HG02885 (cell line): ENCODE measurements at regions not wholly inside any gene's neighbourhood (a gene's known extent, or its start where the extent isn't known, plus 50 kb on each side); places are given as distances from the start of the nearest gene placed in this dataset.

Experiments used
- ATAC-seq: cut with Tn5 transposase; IDR thresholded peaks from one replicate; pipeline ENCODE4 v1.9.1; 2021; ENCODE audit warnings: mild to moderate bottlenecking; ENCODE audit not compliant: unreplicated experiment, poor library complexity

- no peak for ATAC-seq
Measured at GRCh38 chr6:23087471-23087870, 518.1 kb downstream of the HDGFL1 start.

GRCh38 chr6:23088761-23089160 is 519.4 kb downstream of the HDGFL1 start:
- ATAC-seq: no peak

- ATAC-seq: no peak
Measured at GRCh38 chr6:23089981-23090380, 520.6 kb downstream of the HDGFL1 start.

- ATAC-seq: no peak
Measured at GRCh38 chr6:23091795-23092194, 522.4 kb downstream of the HDGFL1 start.

GRCh38 chr6:23096876-23097275 is 527.5 kb downstream of the HDGFL1 start:
- no peak for ATAC-seq

GRCh38 chr6:23097566-23097965 is 528.2 kb downstream of the HDGFL1 start:
- no peak for ATAC-seq

- no peak for ATAC-seq
Measured at GRCh38 chr6:23106951-23107350, 537.6 kb downstream of the HDGFL1 start.

- ATAC-seq: no peak
Measured at GRCh38 chr6:23111984-23112383, 542.6 kb downstream of the HDGFL1 start.

GRCh38 chr6:23114812-23115504 is 545.6 kb downstream of the HDGFL1 start:
- no peak for ATAC-seq

GRCh38 chr6:23137611-23138010 is 568.2 kb downstream of the HDGFL1 start:
- ATAC-seq: no peak

GRCh38 chr6:23140871-23141270 is 571.5 kb downstream of the HDGFL1 start:
- no peak for ATAC-seq

- no peak for ATAC-seq
Measured at GRCh38 chr6:23145781-23146180, 576.4 kb downstream of the HDGFL1 start.

- ATAC-seq: no peak
Measured at GRCh38 chr6:23154159-23154558, 584.8 kb downstream of the HDGFL1 start.

GRCh38 chr6:23170049-23170448 is 600.7 kb downstream of the HDGFL1 start:
- no peak for ATAC-seq

- no peak for ATAC-seq
Measured at GRCh38 chr6:23173234-23173633, 603.9 kb downstream of the HDGFL1 start.

- ATAC-seq: no peak
Measured at GRCh38 chr6:23174781-23175361, 605.5 kb downstream of the HDGFL1 start.

GRCh38 chr6:23175391-23175790 is 606.0 kb downstream of the HDGFL1 start:
- no peak for ATAC-seq

- ATAC-seq: no peak
Measured at GRCh38 chr6:23176471-23176870, 607.1 kb downstream of the HDGFL1 start.

- no peak for ATAC-seq
Measured at GRCh38 chr6:23176883-23177282, 607.5 kb downstream of the HDGFL1 start.

GRCh38 chr6:23177806-23178205 is 608.4 kb downstream of the HDGFL1 start:
- ATAC-seq: no peak

GRCh38 chr6:23179994-23180393 is 610.6 kb downstream of the HDGFL1 start:
- ATAC-seq: no peak
